ENCODE measurements at regions not wholly inside any gene's neighbourhood (a gene's known extent, or its start where the extent isn't known, plus 50 kb on each side); places are given as distances from the start of the nearest gene placed in this dataset.

DNA sequence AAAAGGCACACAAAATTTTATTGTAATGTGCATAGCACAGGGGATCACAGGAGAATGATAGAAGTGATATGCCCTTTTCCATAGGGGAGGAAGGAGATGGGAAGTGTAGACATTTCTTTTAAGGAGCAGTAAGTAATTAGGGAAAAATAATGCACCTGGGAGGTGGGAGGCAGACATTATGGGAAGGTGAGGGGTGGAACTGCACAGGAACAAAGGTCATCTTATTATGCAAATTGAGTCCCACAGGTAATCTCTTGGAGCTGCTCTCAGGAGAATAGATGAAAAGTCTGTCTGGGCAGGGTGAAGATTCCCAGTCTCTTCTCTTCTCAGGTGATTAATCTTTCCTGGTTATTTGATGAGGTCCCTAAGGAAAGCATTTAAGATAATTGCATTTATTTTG is 331.5 kb downstream of the ENC1 start:
- peaks cover 14% of the 10 kb centered on the region for H3K4me1 ChIP-seq (ENCODE audit: insufficient read depth, low read length)
- H2AFZ ChIP-seq (ENCODE audit: low read length): no peak overlapping the region
- no peaks in the 10 kb centered on the region for H3K36me3 ChIP-seq (ENCODE audit: insufficient read depth, low read length)
- H3K79me2 ChIP-seq (ENCODE audit: insufficient read depth, low read length): no peaks in the 10 kb centered on the region
- H3K4me2 ChIP-seq (ENCODE audit: insufficient read depth, low read length): no peak overlapping the region
- H3K27ac ChIP-seq (ENCODE audit: low read depth, low read length): no peak overlapping the region
- H3K4me3 ChIP-seq (ENCODE audit: insufficient read depth, low read length): no peak overlapping the region
- H4K20me1 ChIP-seq (ENCODE audit: insufficient read depth, low read length): no peaks in the 10 kb centered on the region
- TF ChIP-seq, protein P1, sequence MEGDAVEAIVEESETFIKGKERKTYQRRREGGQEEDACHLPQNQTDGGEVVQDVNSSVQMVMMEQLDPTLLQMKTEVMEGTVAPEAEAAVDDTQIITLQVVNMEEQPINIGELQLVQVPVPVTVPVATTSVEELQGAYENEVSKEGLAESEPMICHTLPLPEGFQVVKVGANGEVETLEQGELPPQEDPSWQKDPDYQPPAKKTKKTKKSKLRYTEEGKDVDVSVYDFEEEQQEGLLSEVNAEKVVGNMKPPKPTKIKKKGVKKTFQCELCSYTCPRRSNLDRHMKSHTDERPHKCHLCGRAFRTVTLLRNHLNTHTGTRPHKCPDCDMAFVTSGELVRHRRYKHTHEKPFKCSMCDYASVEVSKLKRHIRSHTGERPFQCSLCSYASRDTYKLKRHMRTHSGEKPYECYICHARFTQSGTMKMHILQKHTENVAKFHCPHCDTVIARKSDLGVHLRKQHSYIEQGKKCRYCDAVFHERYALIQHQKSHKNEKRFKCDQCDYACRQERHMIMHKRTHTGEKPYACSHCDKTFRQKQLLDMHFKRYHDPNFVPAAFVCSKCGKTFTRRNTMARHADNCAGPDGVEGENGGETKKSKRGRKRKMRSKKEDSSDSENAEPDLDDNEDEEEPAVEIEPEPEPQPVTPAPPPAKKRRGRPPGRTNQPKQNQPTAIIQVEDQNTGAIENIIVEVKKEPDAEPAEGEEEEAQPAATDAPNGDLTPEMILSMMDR (IDR thresholded peaks at IDR 0.05; ENCODE audit: extremely low read depth, low read depth, low read length): no peak
- no peaks in the 10 kb centered on the region for H3K27me3 ChIP-seq (ENCODE audit: insufficient read depth, low read length)
- DNase-seq (ENCODE audit: insufficient read length, low spot score, missing footprints): no peak
- no peaks in the 10 kb centered on the region for H3K9me3 ChIP-seq (ENCODE audit: low read depth, low read length)

- H3K9me3 ChIP-seq (ENCODE audit: low read depth, low read length): no peaks in the 10 kb centered on the region
- H3K27ac ChIP-seq (ENCODE audit: low read depth, low read length): no peak overlapping the region
- no peak overlapping the region for H2AFZ ChIP-seq (ENCODE audit: low read length)
- H3K27me3 ChIP-seq (ENCODE audit: insufficient read depth, low read length): no peaks in the 10 kb centered on the region
- H3K4me2 ChIP-seq (ENCODE audit: insufficient read depth, low read length): no peak overlapping the region
- no peak for DNase-seq (ENCODE audit: insufficient read length, low spot score, missing footprints)
- H3K36me3 ChIP-seq (ENCODE audit: insufficient read depth, low read length): no peaks in the 10 kb centered on the region
- no peaks in the 10 kb centered on the region for H3K79me2 ChIP-seq (ENCODE audit: insufficient read depth, low read length)
- no peak overlapping the region for H3K4me3 ChIP-seq (ENCODE audit: insufficient read depth, low read length)
- TF ChIP-seq, protein P1 (IDR thresholded peaks at IDR 0.05; ENCODE audit: extremely low read depth, low read depth, low read length): no peak
- no peaks in the 10 kb centered on the region for H4K20me1 ChIP-seq (ENCODE audit: insufficient read depth, low read length)
- peaks cover 1% of the 10 kb centered on the region for H3K4me1 ChIP-seq (ENCODE audit: insufficient read depth, low read length)
Observed at GRCh38 chr5:74306845-74307244, 333.7 kb downstream of the ENC1 start.

GRCh38 chr5:74304536-74304935 is 336.0 kb downstream of the ENC1 start:
- H3K9me3 ChIP-seq (ENCODE audit: low read depth, low read length): no peaks in the 10 kb centered on the region
- H3K79me2 ChIP-seq (ENCODE audit: insufficient read depth, low read length): no peaks in the 10 kb centered on the region
- TF ChIP-seq, protein P1 (IDR thresholded peaks at IDR 0.05; ENCODE audit: extremely low read depth, low read depth, low read length): no peak
- no peaks in the 10 kb centered on the region for H3K27me3 ChIP-seq (ENCODE audit: insufficient read depth, low read length)
- no peak overlapping the region for H3K27ac ChIP-seq (ENCODE audit: low read depth, low read length)
- no peaks in the 10 kb centered on the region for H4K20me1 ChIP-seq (ENCODE audit: insufficient read depth, low read length)
- H3K4me3 ChIP-seq (ENCODE audit: insufficient read depth, low read length): no peak overlapping the region
- no peak overlapping the region for H2AFZ ChIP-seq (ENCODE audit: low read length)
- H3K4me1 ChIP-seq (ENCODE audit: insufficient read depth, low read length): no peaks in the 10 kb centered on the region
- DNase-seq (ENCODE audit: insufficient read length, low spot score, missing footprints): no peak
- no peak overlapping the region for H3K4me2 ChIP-seq (ENCODE audit: insufficient read depth, low read length)
- no peaks in the 10 kb centered on the region for H3K36me3 ChIP-seq (ENCODE audit: insufficient read depth, low read length)

- Histone ChIP-seq H4K20me1 (ENCODE audit: insufficient read depth, low read length) (no peaks in the 10 kb centered on the region), H3K27me3 (ENCODE audit: insufficient read depth, low read length) (no peaks in the 10 kb centered on the region), H3K4me1 (ENCODE audit: insufficient read depth, low read length) (no peaks in the 10 kb centered on the region), H3K9me3 (ENCODE audit: low read depth, low read length) (no peaks in the 10 kb centered on the region), H3K79me2 (ENCODE audit: insufficient read depth, low read length) (no peaks in the 10 kb centered on the region), H3K4me2 (ENCODE audit: insufficient read depth, low read length) (no peak overlapping the region), H3K36me3 (ENCODE audit: insufficient read depth, low read length) (no peaks in the 10 kb centered on the region), H3K4me3 (ENCODE audit: insufficient read depth, low read length) (no peak overlapping the region), H3K27ac (ENCODE audit: low read depth, low read length) (no peak overlapping the region), H2AFZ (ENCODE audit: low read length) (no peak overlapping the region)
- TF ChIP-seq, protein P1 (IDR thresholded peaks at IDR 0.05; ENCODE audit: extremely low read depth, low read depth, low read length): no peak
- no peak for DNase-seq (ENCODE audit: insufficient read length, low spot score, missing footprints)
Observed at GRCh38 chr5:74303578-74303977, 336.9 kb downstream of the ENC1 start.
